ENCODE measurements at regions not wholly inside any gene's neighbourhood (a gene's known extent, or its start where the extent isn't known, plus 50 kb on each side); places are given as distances from the start of the nearest gene placed in this dataset.

GRCh38 chr15:38882221-38882620, 317.6 kb upstream of the RASGRP1 start:
- TF ChIP-seq CTCF (IDR thresholded peaks at IDR 0.05; ENCODE audit: extremely low read depth in 1 of 2, insufficient read depth in 1 of 2, low read depth in 1 of 2, low read length in 2 of 2) (no peak), JUN (IDR thresholded peaks at IDR 0.05; ENCODE audit: borderline replicate concordance, insufficient read depth, insufficient read length, low read depth) (no peak), POLR2A (IDR thresholded peaks at IDR 0.05; ENCODE audit: low read depth, low read length) (no peak), EZH2 (IDR thresholded peaks at IDR 0.05; ENCODE audit: borderline replicate concordance, low read depth, low read length, severe bottlenecking) (no peak), POLR2AphosphoS5 (IDR thresholded peaks at IDR 0.05; ENCODE audit: insufficient read depth, low read depth, low read length) (no peak), MAX (IDR thresholded peaks at IDR 0.05; ENCODE audit: insufficient read depth, insufficient read length) (no peak)

All from endothelial cell of umbilical vein (primary cell).